ENCODE measurements at regions not wholly inside any gene's neighbourhood (a gene's known extent, or its start where the extent isn't known, plus 50 kb on each side); places are given as distances from the start of the nearest gene placed in this dataset.

DNA sequence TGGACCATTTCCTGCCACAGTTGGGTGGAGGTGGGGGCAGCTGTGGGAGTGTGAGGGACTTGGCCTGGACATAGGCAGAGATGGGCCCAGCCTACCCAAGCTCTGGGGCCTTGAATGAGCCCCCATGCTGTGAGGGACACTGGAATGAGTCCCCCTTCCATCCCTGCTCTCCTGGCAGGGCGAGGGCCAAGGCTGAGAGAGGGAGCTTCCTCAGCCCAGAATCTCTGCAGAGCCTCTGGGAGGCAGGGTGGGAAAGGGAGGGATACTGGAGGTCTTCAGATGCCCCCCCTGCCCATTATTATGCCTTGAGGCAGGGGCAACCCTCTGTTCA lies 124.5 kb upstream of the PJA1 start:
- TF ChIP-seq, protein P1, sequence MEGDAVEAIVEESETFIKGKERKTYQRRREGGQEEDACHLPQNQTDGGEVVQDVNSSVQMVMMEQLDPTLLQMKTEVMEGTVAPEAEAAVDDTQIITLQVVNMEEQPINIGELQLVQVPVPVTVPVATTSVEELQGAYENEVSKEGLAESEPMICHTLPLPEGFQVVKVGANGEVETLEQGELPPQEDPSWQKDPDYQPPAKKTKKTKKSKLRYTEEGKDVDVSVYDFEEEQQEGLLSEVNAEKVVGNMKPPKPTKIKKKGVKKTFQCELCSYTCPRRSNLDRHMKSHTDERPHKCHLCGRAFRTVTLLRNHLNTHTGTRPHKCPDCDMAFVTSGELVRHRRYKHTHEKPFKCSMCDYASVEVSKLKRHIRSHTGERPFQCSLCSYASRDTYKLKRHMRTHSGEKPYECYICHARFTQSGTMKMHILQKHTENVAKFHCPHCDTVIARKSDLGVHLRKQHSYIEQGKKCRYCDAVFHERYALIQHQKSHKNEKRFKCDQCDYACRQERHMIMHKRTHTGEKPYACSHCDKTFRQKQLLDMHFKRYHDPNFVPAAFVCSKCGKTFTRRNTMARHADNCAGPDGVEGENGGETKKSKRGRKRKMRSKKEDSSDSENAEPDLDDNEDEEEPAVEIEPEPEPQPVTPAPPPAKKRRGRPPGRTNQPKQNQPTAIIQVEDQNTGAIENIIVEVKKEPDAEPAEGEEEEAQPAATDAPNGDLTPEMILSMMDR (IDR thresholded peaks at IDR 0.05), result no peak
- Histone ChIP-seq H3K27ac (no peak overlapping the region), H3K4me1 (peaks cover 6% of the 10 kb centered on the region), H3K4me3 (no peak overlapping the region), H3K27me3 (ENCODE audit: insufficient read depth in 3 of 3, low read length in 2 of 3) (peaks cover 0 to 24% (median 0%) of the 10 kb centered on the region in 3 donors), H3K36me3 (ENCODE audit: insufficient read depth in 1 of 2, low read depth in 1 of 2) (no peaks in the 10 kb centered on the region), H3K9me3 (no peaks in the 10 kb centered on the region)
- no peak for DNase-seq
- intact Hi-C loops (cut with DNase I), result loop anchor here in 1 of 2 donors (10.0 kb wide), 2 partner anchors 125 to 195 kb away; partner anchors contain the start of gene PJA1
- 67 to 100% (median 94%) methylated on average over 1 of the region's 1 CpG for WGBS, 3 donors
- no peak for ATAC-seq

DNA sequence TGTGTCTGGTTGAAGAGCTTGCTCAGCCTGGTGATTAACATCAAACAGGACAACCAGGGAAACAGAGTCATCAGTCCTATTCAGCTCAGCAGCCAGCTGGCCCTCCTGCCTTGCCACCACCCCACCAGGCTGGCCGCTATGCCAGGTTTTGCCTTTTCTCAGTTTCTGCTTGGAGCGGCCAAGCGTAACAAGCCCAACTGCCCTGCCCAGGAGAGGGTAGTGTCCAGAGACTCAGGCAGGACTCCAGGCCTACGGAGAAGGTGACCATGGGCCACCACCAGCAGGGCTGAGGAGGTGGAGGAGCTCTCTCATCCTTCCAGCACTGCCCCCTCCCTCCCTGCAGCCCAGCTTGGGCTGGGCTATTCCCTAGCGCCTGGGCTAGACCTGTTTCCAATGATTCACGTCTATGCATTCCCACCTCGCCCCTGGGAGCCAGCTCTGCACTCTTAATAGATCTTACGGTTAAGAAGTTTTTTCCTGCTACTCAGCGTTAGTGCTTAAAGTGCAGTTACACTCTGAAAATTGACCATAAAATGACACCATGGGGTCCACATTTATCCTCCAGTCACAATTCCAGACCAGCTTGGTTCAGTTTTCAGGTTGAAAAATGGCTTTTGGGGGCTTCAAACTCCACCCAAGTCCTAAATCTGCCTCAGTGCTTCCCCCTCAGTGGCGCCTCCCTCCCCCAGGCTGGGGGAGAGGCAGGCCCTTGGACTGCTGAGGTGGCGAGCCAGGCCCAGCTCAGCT lies 124.0 kb upstream of the PJA1 start:
- TF ChIP-seq, protein P1 (IDR thresholded peaks at IDR 0.05), result no peak
- WGBS, 3 donors, result 60 to 92% (median 86%) methylated on average over 9 to 11 of the region's 11 CpGs
- Histone ChIP-seq H3K9me3 (no peaks in the 10 kb centered on the region), H3K4me1 (peaks cover 6% of the 10 kb centered on the region), H3K36me3 (ENCODE audit: insufficient read depth in 1 of 2, low read depth in 1 of 2) (no peaks in the 10 kb centered on the region), H3K27ac (no peak overlapping the region), H3K27me3 (ENCODE audit: insufficient read depth in 3 of 3, low read length in 2 of 3) (peaks cover 0 to 28% (median 0%) of the 10 kb centered on the region in 3 donors), H3K4me3 (no peak overlapping the region)
- ATAC-seq (no peak), DNase-seq (no peak)
- intact Hi-C loops (cut with DNase I), result loop anchor here in 1 of 2 donors (10.0 kb wide), 2 partner anchors 124 to 194 kb away; partner anchors contain the start of gene PJA1

- DNase-seq, result no peak
- H3K4me1 ChIP-seq, result peaks cover 6% of the 10 kb centered on the region
- H3K36me3 ChIP-seq (ENCODE audit: insufficient read depth in 1 of 2, low read depth in 1 of 2), result no peaks in the 10 kb centered on the region
- H3K27ac ChIP-seq, result no peak overlapping the region
- H3K9me3 ChIP-seq, result no peaks in the 10 kb centered on the region
- ATAC-seq, result no peak
- intact Hi-C loops (cut with DNase I), result loop anchor here in 1 of 2 donors (2.0 to 10.0 kb wide), 3 partner anchors 122 to 460 kb away; partner anchors contain the start of gene PJA1
- 86 to 96% (median 88%) methylated on average over 3 of the region's 3 CpGs for WGBS, 3 donors
- H3K27me3 ChIP-seq (ENCODE audit: insufficient read depth in 3 of 3, low read length in 2 of 3), result peaks cover 0 to 37% (median 0%) of the 10 kb centered on the region in 3 donors
- H3K4me3 ChIP-seq, result no peak overlapping the region
- TF ChIP-seq, protein P1 (IDR thresholded peaks at IDR 0.05), result no peak
Measured at GRCh38 chrX:69287095-69287494, 121.8 kb upstream of the PJA1 start.

- no peak for ATAC-seq
- H3K4me1 ChIP-seq, result peaks cover 6% of the 10 kb centered on the region
- WGBS, 3 donors, result 81 to 90% (median 86%) methylated on average over 4 to 6 of the region's 6 CpGs
- no peaks in the 10 kb centered on the region for H3K36me3 ChIP-seq (ENCODE audit: insufficient read depth in 1 of 2, low read depth in 1 of 2)
- H3K27ac ChIP-seq, result no peak overlapping the region
- H3K4me3 ChIP-seq, result no peak overlapping the region
- no peak for DNase-seq
- H3K9me3 ChIP-seq, result no peaks in the 10 kb centered on the region
- H3K27me3 ChIP-seq (ENCODE audit: insufficient read depth in 3 of 3, low read length in 2 of 3), result peaks cover 0 to 37% (median 0%) of the 10 kb centered on the region in 3 donors
- intact Hi-C loops (cut with DNase I), result loop anchor here in 1 of 2 donors (2.0 to 10.0 kb wide), 3 partner anchors 122 to 460 kb away; partner anchors contain the start of gene PJA1
- TF ChIP-seq, protein P1 (IDR thresholded peaks at IDR 0.05), result no peak
Measured at GRCh38 chrX:69286565-69286906, 121.3 kb upstream of the PJA1 start.
